GM20431 (cell line): ENCODE measurements at regions not wholly inside any gene's neighbourhood (a gene's known extent, or its start where the extent isn't known, plus 50 kb on each side); places are given as distances from the start of the nearest gene placed in this dataset.
"Not testable (repeated sequence)": the region's sequence is repeated elsewhere in the genome, so short reads cannot be mapped to it uniquely, and the experiment has no call there.

ENCODE experiments used
- in situ Hi-C: fragments of 300-500 bp; cut with MseI, MboI; formaldehyde crosslinking; loops from one replicate; pipeline ENCODE4 v1.15.0; 2020; ENCODE audit warnings: low sequenced_read_pairs; ENCODE audit not compliant: unreplicated experiment

- in situ Hi-C loops = no loop called here
Measured at GRCh38 chr4:28469886-28470285, 1609.2 kb downstream of the STIM2 start.

DNA sequence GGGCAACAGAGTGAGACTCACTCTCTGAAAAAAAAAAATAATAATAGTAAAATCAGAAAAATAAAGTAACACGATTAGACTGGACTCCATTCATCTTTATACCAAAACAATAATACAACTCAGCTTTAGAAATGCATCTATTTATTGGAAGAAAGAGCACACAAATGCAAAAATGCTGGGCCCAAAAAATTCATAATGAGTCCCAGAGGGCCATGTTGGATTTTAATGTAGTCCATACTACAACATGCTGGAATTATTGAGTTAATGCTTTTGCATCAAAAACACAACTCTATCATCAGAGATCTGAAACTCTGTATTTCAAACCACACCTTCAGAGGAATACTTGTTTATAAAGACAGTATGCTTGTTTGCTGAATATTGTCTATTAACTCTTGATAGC, 1614.7 kb downstream of the STIM2 start:
- in situ Hi-C loops = no loop called here

GRCh38 chr4:28479666-28480065, 1619.0 kb downstream of the STIM2 start:
- in situ Hi-C loops = no loop called here

DNA sequence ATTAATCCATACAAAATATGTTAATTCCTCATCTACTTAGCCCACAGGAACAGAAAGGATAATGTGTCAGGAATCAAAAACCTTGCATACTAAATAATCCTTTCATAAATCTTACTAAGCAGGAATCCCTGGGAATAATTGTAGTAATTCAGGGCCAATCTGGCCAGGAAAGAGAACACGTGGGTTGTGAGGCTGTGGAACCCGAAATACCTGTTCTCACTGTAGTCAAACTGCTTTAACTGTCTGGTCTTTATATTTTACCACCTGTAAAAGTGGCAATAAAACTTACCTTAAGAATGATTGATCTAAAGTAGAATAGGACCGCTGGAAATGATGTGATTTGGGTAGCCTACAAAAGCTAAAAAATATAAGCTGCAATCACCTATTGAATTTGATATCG, 1620.9 kb downstream of the STIM2 start:
- in situ Hi-C loops = no loop called here

DNA sequence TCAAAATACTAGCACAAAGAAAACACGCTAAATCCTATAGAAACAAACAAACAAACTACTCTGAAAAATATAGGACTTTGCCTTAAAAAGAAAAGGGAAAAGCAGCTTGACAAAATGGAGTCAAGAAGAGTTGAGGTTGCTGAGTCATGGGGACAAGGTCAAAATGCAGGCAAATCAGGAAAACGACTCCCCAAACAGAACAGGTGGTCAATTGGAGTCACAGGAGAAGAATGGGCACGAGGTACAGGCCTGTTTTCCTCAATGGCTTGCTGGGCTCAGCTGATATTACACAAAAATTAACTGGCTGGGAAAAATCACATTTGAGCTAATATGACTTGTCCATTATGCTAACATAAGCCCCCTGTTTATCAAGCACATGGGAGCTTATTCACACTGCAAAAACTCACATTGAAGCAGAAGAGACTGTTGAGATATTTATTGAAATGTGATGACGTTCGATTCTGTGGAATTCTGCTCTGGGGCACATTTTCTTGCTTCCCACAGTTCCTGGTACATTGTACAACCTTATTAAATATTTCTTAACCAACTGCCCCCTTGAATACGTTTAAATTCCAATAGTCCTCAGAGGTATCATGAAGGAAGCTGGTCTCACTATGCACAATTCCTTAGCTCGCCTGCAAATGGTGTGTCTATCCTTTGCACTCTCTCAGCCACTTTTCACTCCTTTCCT, 1622.1 kb downstream of the STIM2 start:
- in situ Hi-C loops = no loop called here

GRCh38 chr4:28488021-28488420, 1627.4 kb downstream of the STIM2 start:
- in situ Hi-C loops = no loop called here

DNA sequence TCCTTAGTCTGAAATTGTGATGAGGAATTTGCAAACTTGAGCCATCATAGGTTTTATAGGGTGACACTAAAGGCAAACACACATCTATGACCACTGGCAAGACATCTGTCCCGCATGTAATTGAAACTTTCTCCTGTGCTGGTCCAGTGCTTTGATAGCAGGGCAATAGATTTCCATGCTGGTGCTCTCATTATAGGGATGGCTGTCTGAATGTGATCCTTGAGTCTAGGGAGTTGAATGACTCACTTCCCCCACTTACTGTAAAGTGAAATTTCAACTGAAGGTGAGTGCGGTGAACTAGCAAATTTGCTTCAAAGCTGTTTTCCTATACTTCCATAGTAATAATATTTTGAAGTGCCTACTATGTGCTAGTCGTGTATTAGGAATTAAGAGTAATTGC, 1630.0 kb downstream of the STIM2 start:
- in situ Hi-C loops = no loop called here

DNA sequence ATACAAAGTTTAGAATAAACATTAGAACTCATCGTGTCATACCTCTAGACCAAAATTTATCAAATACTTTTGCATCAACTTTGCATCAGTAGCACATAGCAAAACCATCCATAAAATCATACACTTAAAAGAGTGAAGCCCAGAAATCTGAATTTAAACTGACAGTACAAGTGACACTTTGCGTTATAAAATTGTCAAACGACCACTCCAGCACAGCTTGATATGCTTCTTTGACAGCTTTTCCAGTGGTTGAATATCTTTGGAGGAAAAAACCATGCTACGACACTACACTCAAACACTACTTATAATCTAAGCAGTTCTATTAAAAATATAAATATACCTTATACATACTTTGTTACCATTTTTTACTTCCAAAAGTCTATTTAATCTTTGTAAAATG, 1644.4 kb downstream of the STIM2 start:
- in situ Hi-C loops = no loop called here

GRCh38 chr4:28508636-28509035, 1648.0 kb downstream of the STIM2 start:
- in situ Hi-C loops = no loop called here

- in situ Hi-C loops = not testable (repeated sequence)
Measured at GRCh38 chr4:28514766-28515165, 1654.1 kb downstream of the STIM2 start.

DNA sequence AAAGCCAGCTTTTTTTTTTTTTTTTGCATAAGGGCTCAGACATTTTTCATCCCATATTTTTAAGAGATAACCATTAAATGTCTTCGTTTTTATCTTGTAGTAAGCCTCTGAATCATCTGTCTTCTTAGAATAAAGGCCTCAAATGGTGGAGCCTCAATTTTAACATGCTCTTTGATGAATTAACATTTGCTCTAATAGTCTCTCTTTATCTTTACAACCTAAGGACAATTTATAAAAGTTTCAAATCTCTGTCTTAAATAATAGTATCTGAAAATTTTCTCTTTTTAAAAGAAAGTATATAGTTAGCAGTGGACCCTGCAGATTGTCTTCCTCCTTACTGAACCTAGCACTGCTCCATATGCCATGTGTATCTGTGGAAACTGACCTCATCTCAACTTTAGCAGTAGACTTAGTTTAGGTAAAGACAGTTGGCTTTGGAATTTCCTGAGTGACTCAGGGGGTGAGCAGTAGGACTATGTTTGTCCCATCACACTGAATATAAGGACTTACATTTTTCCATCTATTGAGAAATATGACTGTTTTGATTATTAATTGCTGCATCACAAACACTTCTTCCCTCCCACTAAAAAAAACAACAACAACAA, 1658.0 kb downstream of the STIM2 start:
- in situ Hi-C loops = no loop called here

GRCh38 chr4:28523681-28524190, 1663.1 kb downstream of the STIM2 start:
- in situ Hi-C loops = no loop called here

DNA sequence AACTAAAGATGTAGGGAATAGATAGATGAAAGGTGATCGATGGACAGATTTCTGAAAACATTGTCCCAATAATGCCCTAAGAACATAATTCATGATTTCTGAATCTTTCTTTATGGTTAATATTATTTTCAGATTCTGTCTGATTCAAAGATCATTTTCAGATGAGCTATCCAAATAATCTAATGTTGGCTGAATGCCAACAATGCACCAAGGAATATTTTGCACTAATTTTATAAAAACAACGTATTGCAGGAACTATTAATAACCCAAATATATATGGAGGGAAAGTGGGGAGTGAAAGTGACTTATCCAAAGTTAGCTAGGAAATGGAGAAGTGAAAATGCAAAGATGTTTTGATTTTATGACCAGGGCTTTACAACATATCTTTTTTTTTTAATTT, 1675.5 kb downstream of the STIM2 start:
- in situ Hi-C loops = no loop called here

GRCh38 chr4:28545986-28546385, 1685.3 kb downstream of the STIM2 start:
- in situ Hi-C loops = no loop called here

DNA sequence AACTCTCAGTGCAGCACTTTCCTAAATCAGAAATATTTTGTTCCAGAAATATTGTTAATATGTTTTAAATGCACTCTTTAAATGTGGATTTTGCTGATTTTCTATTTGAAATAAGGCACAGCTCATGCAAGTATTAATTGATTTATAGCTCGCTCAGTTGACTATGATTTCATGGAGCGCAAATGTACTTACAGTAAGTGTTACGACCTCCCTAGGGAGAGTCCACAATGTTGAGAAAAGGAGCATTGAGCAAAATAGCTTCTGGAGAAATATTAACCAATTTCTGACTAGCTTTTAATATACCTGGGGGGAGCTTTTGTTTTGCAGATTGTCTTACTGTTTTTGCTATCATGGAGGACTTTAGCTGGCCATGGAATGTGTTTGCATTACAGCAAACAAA, 1687.5 kb downstream of the STIM2 start:
- in situ Hi-C loops = no loop called here

DNA sequence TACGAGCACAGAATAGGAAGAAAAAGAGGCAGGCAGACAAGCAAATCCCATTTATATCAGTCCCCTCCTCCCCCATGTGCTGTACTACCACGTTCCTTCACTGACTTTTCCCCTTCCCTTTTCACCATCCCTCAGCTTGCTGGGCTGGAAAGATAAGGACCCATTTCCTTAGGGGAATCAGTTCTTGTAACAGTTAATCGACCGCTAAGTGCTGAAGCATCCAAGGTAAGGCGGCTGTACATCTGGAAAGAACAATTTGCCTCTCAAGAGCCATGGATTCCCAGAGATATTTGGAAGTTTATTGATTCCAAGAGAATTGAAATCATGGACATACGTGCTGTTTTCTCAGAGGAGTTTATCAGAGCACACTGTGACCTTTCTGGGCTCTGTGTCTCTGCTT, 1688.0 kb downstream of the STIM2 start:
- in situ Hi-C loops = no loop called here

DNA sequence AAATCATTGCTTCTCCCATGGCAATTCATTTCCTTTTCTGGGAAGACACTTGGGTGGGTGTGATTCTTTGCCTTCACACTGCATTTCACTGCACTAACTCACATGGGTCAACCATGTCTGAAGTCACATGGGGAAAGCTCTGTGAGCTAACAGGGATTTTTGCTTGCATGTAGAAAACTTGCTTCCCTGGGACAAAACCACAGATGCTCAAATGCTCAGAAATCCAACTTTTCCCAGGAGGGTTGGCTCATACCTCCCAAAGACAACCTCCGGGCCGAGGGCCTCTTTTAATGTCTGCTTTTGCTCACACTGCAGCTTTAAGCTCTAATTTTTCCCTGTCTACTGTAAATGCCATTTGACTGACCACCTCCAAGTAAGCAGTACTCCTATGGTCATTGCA, 1695.2 kb downstream of the STIM2 start:
- in situ Hi-C loops = no loop called here

GRCh38 chr4:28557755-28558154, 1697.1 kb downstream of the STIM2 start:
- in situ Hi-C loops = no loop called here

DNA sequence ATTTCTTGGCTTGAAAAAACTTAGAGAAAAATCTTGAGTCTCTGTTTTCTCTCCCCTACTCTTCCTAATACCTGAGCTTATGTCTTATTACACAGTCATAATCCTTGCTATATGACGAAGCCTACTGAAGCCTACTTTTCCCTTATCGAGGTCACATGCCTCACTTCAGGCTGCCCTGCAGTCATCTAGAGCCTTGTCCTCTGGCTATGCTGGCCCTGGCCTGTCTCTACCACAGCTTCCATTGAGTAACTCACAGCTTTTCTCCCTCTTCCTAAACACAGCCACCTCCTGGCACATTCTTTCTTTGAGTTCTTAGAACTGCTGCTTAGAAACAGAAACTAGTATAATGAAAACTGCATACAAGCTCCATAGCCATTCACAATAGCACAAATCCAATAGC, 1698.3 kb downstream of the STIM2 start:
- in situ Hi-C loops = no loop called here

- in situ Hi-C loops = no loop called here
Measured at GRCh38 chr4:28562913-28563312, 1702.3 kb downstream of the STIM2 start.

DNA sequence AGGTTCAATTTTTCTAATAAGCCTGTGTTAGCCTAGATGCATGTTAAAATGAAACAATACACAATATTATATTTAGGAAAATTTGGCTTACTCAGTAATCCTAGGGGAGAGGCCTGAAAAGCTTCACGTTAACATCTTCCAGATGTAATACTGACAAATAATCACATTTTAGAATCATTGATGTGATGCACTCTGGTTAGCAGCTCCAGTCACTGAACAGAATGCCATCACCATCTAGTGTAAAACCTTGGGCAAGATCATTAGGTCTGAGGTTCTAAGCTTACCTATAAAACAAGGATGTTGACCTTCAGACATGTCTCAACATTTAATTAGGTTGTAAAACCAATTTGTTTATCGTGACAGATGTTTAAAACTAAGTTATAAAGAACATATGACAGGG, 1704.8 kb downstream of the STIM2 start:
- in situ Hi-C loops = no loop called here

GRCh38 chr4:28600958-28601357, 1740.3 kb downstream of the STIM2 start:
- in situ Hi-C loops = no loop called here
